IMR-90 (cell line): ENCODE measurements at regions not wholly inside any gene's neighbourhood (a gene's known extent, or its start where the extent isn't known, plus 50 kb on each side); places are given as distances from the start of the nearest gene placed in this dataset.

Experiments used
- ATAC-seq: fragments of 200-7000 bp; cut with Tn5 transposase; 2 replicates; pipeline ENCODE4 v1.9.1; 2020; ENCODE audit warnings: low read depth, mild to moderate bottlenecking, moderate library complexity
- BruUV-seq: library from RNA; stranded (reverse); fragments of 400-500 nt; replicated peaks from 2 replicates; lab custom pipeline; 2021; lab: Mats Ljungman, UMichigan
- CTCF ChIA-PET: fragments of 300-600 bp; formaldehyde crosslinking; extraction: SDS; loops from one replicate; lab custom pipeline; 2021; ENCODE audit warnings: antibody characterized with exemption; lab: Yijun Ruan, JAX
- POLR2A ChIA-PET: fragments of 300-600 bp; sonication (Branson Sonifier 250); formaldehyde crosslinking; loops from one replicate; lab custom pipeline; 2022; ENCODE audit warnings: antibody characterized with exemption; ENCODE audit not compliant: unreplicated experiment; lab: Charles Lee
- DNase-seq: peaks from one replicate; pipeline ENCODE4 v3.0.0; 2013
- H2AFZ ChIP-seq: replicated peaks from 2 replicates; pipeline ENCODE3; 2013; ENCODE audit warnings: low read length, mild to moderate bottlenecking; ENCODE audit not compliant: poor library complexity
- H2AK5ac ChIP-seq: 2 replicates; pipeline ENCODE4 v1.6.1; 2013; ENCODE audit warnings: low read depth, low read length, inconsistent platforms
- H2AK9ac ChIP-seq: replicated peaks from 2 replicates; pipeline ENCODE3; 2013; ENCODE audit warnings: mild to moderate bottlenecking, low read depth, low read length, moderate library complexity; ENCODE audit not compliant: poor library complexity
- H2BK120ac ChIP-seq: 2 replicates; pipeline ENCODE4 v1.6.1; 2013; ENCODE audit warnings: low read depth, low read length, inconsistent platforms
- H2BK15ac ChIP-seq: 3 replicates; pipeline ENCODE4 v1.6.1; 2013; ENCODE audit warnings: low read depth, low read length, inconsistent platforms
- H2BK20ac ChIP-seq: 2 replicates; pipeline ENCODE4 v1.6.1; 2013; ENCODE audit warnings: low read depth, mild to moderate bottlenecking, inconsistent platforms, low read length, moderate library complexity
- H2BK5ac ChIP-seq: 2 replicates; pipeline ENCODE4 v1.6.1; 2013; ENCODE audit warnings: mild to moderate bottlenecking, low read depth, low read length, inconsistent platforms; ENCODE audit not compliant: poor library complexity, severe bottlenecking
- H3K14ac ChIP-seq: replicated peaks from 2 replicates; pipeline ENCODE4 v1.6.1; 2013; ENCODE audit warnings: low read depth, low read length, inconsistent platforms
- H3K18ac ChIP-seq: 2 replicates; pipeline ENCODE4 v1.6.1; 2013; ENCODE audit warnings: low read depth, low read length, control low read depth
- H3K23ac ChIP-seq: 2 replicates; pipeline ENCODE4 v1.6.1; 2013; ENCODE audit warnings: low read depth, low read length, inconsistent platforms
- H3K27ac ChIP-seq: 2 replicates; pipeline ENCODE4 v1.5.1; 2013; ENCODE audit warnings: mild to moderate bottlenecking, control low read depth, low read length; ENCODE audit not compliant: insufficient read depth
- H3K27me3 ChIP-seq: 2 replicates; pipeline ENCODE4 v1.6.1; 2013; ENCODE audit warnings: low read length; ENCODE audit not compliant: control insufficient read depth, insufficient read depth
- H3K36me3 ChIP-seq: 2 replicates; pipeline ENCODE4 v1.6.1; 2013; ENCODE audit warnings: low read length, mixed read lengths; ENCODE audit not compliant: control insufficient read depth, insufficient read depth
- H3K4ac ChIP-seq: 2 replicates; pipeline ENCODE4 v1.6.1; 2013; ENCODE audit warnings: low read depth, low read length, inconsistent platforms
- H3K4me1 ChIP-seq: 2 replicates; pipeline ENCODE4 v1.6.1; 2013; ENCODE audit warnings: low read length, mixed read lengths; ENCODE audit not compliant: control insufficient read depth, insufficient read depth
- H3K4me2 ChIP-seq: 2 replicates; pipeline ENCODE4 v1.6.1; 2013; ENCODE audit warnings: low read depth, mild to moderate bottlenecking, control low read depth, low read length, moderate library complexity
- H3K4me3 ChIP-seq: 2 replicates; pipeline ENCODE4 v1.5.1; 2013; ENCODE audit warnings: low read depth, mild to moderate bottlenecking, control low read depth, low read length, moderate library complexity; ENCODE audit not compliant: insufficient read depth
- H3K56ac ChIP-seq: 2 replicates; pipeline ENCODE4 v1.6.1; 2013; ENCODE audit warnings: low read length, inconsistent platforms; ENCODE audit not compliant: insufficient read depth; ENCODE audit errors: extremely low read depth
- H3K79me1 ChIP-seq, 2 experiments: 2 replicates each; pipeline ENCODE4 v1.6.1; 2013; ENCODE audit warnings: low read length in 2 of 2, inconsistent platforms in 1 of 2, low read depth in 1 of 2
- H3K9ac ChIP-seq: 2 replicates; pipeline ENCODE4 v1.6.1; 2013; ENCODE audit warnings: low read depth, low read length, control low read depth
- H3K9me1 ChIP-seq: 2 replicates; pipeline ENCODE4 v1.6.1; 2013; ENCODE audit warnings: low read length, inconsistent platforms; ENCODE audit not compliant: insufficient read depth
- H3K9me3 ChIP-seq: 2 replicates; pipeline ENCODE4 v1.6.1; 2013; ENCODE audit warnings: low read length; ENCODE audit not compliant: control insufficient read depth, insufficient read depth
- H4K20me1 ChIP-seq: 2 replicates; pipeline ENCODE4 v1.6.1; 2013; ENCODE audit warnings: low read length, inconsistent platforms; ENCODE audit not compliant: insufficient read depth
- H4K5ac ChIP-seq: 2 replicates; pipeline ENCODE4 v1.6.1; 2013; ENCODE audit warnings: mild to moderate bottlenecking, low read depth, low read length, control low read depth
- H4K8ac ChIP-seq, 2 experiments: 2 replicates each; pipeline ENCODE4 v1.6.1; 2013; ENCODE audit warnings: low read depth in 2 of 2, low read length in 2 of 2, control low read depth in 1 of 2, inconsistent platforms in 1 of 2
- H4K91ac ChIP-seq: 2 replicates; pipeline ENCODE4 v1.6.1; 2013; ENCODE audit warnings: low read depth, low read length, inconsistent platforms; ENCODE audit not compliant: insufficient read depth
- BHLHE40 ChIP-seq: fragments of 150-350 bp; IDR thresholded peaks from 2 replicates; pipeline ENCODE4 v1.6.1; 2016; ENCODE audit warnings: mild to moderate bottlenecking, low read depth, low read length
- CEBPB ChIP-seq: IDR thresholded peaks from 2 replicates; pipeline ENCODE4 v1.6.1; 2012; ENCODE audit warnings: low read depth, low read length, improper control_type of control experiment
- CHD1 ChIP-seq: IDR thresholded peaks from 2 replicates; pipeline ENCODE4 v1.6.1; 2012; ENCODE audit warnings: low read depth, low read length, improper control_type of control experiment
- CTCF ChIP-seq: conservative IDR thresholded peaks from 2 replicates; pipeline ENCODE4 v1.5.1; 2012; ENCODE audit warnings: mild to moderate bottlenecking, low read depth, low read length, improper control_type of control experiment
- FOS ChIP-seq: fragments of 150-350 bp; IDR thresholded peaks from 2 replicates; pipeline ENCODE4 v1.6.1; 2016; ENCODE audit warnings: low read depth, low read length
- MAFK ChIP-seq: IDR thresholded peaks from 2 replicates; pipeline ENCODE4 v1.6.1; 2012; ENCODE audit warnings: low read depth, low read length, improper control_type of control experiment
- MAZ ChIP-seq: IDR thresholded peaks from 2 replicates; pipeline ENCODE4 v1.6.1; 2012; ENCODE audit warnings: low read depth, mild to moderate bottlenecking, low read length, improper control_type of control experiment, moderate library complexity, borderline replicate concordance
- MXI1 ChIP-seq: IDR thresholded peaks from 2 replicates; pipeline ENCODE4 v1.6.1; 2012; ENCODE audit warnings: low read depth, mild to moderate bottlenecking, low read length, moderate library complexity, borderline replicate concordance
- NFE2L2 ChIP-seq: fragments of 150-350 bp; IDR thresholded peaks from 2 replicates; pipeline ENCODE4 v1.6.1; 2016; ENCODE audit warnings: low read depth, mild to moderate bottlenecking, low read length
- POLR2A ChIP-seq: IDR thresholded peaks from 2 replicates; pipeline ENCODE4 v1.6.1; 2012; ENCODE audit warnings: mild to moderate bottlenecking, low read depth, low read length
- RAD21 ChIP-seq: IDR thresholded peaks from 2 replicates; pipeline ENCODE4 v1.6.1; 2012; ENCODE audit warnings: low read length, improper control_type of control experiment
- RCOR1 ChIP-seq: IDR thresholded peaks from 2 replicates; pipeline ENCODE4 v1.6.1; 2012; ENCODE audit warnings: mild to moderate bottlenecking, low read length, improper control_type of control experiment; ENCODE audit not compliant: insufficient replicate concordance
- RFX5 ChIP-seq: IDR thresholded peaks from 2 replicates; pipeline ENCODE4 v1.8.0; 2012; ENCODE audit warnings: low read depth, mild to moderate bottlenecking, low read length, moderate library complexity
- SMC3 ChIP-seq: fragments of 150-350 bp; IDR thresholded peaks from 2 replicates; pipeline ENCODE4 v1.6.1; 2016; ENCODE audit warnings: low read depth, mild to moderate bottlenecking, antibody characterized with exemption, low read length, moderate library complexity
- WGBS, 2 experiments: methylation state at CpG; one replicate each; pipeline versions ENCODE4 v1.1.5 to v1.1.7; 2013; ENCODE audit warnings: missing lambda C conversion rate in 2 of 2; ENCODE audit not compliant: insufficient read length in 1 of 2; ENCODE audit errors: extremely low coverage in 2 of 2; 5-methylcytosine and 5-hydroxymethylcytosine counted together
- dilution Hi-C: fragments of 300-500 bp; cut with HindIII; formaldehyde crosslinking; loops from one replicate; pipeline ENCODE4 v1.14.3; 2018; ENCODE audit warnings: low sequenced_read_pairs; ENCODE audit not compliant: unreplicated experiment
- in situ Hi-C: fragments of 300-500 bp; cut with MboI; formaldehyde crosslinking; loops from 3 replicates; pipeline ENCODE4 v1.14.3; 2019; ENCODE audit warnings: low sequenced_read_pairs, inconsistent platforms, mixed read lengths
- intact Hi-C: fragments of 100-400 bp; cut with micrococcal nuclease; formaldehyde crosslinking; loops from 2 replicates; pipeline ENCODE4 v1.10.0; 2022
- TF ChIP-seq, protein P1 (sequence below): fragments of 150-350 bp; IDR thresholded peaks from 2 replicates; pipeline ENCODE4 v1.6.1; 2017; ENCODE audit warnings: mild to moderate bottlenecking, antibody characterized with exemption, low read length, low read depth
- TF ChIP-seq, protein P2 (sequence below): fragments of 150-350 bp; IDR thresholded peaks from 2 replicates; pipeline ENCODE4 v1.6.1; 2016; ENCODE audit warnings: low read depth, mild to moderate bottlenecking, low read length, moderate library complexity, borderline replicate concordance

DNA sequence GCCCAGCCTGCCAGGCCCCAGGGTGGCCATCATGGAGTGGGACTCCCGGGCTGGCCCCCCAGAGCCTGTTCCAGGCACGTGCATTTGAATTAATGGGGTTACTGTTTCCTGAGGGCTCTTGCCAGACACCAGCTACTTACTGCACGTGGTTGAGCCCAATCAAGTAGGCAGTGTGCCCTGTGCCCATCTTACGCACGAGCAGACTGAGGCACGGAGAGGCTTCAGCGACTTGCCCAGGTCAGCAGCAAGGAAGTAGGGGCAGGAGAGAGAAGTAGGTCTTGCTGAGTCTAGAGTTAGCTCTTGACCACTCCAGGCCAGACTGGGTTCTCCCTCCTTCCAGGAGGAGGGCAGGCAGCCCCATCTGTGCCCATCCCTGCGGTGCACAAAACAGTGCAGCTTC, 67.7 kb downstream of the DIO3 start:
- Histone ChIP-seq H3K36me3 (no peaks in the 10 kb centered on the region), H3K9ac (no peak overlapping the region), H2BK120ac (no peak overlapping the region), H3K18ac (no peak overlapping the region), H3K27me3 (peaks cover 15% of the 10 kb centered on the region), H3K9me1 (no peaks in the 10 kb centered on the region), H4K5ac (no peak overlapping the region), H3K4me2 (no peak overlapping the region), H4K8ac (no peak overlapping the region), H4K20me1 (no peaks in the 10 kb centered on the region), H3K27ac (no peak overlapping the region), H3K14ac (no peak overlapping the region), H3K4me1 (no peaks in the 10 kb centered on the region), H2BK15ac (no peak overlapping the region), H4K91ac (no peak overlapping the region), H3K79me1 (no peaks in the 10 kb centered on the region), H2BK20ac (no peak overlapping the region), H2AFZ (peak overlapping the region; percentile 93), H3K23ac (no peak overlapping the region), H2AK5ac (no peak overlapping the region), H3K56ac (no peak overlapping the region), H3K4me3 (no peak overlapping the region), H3K4ac (no peak overlapping the region), H2AK9ac (no peak overlapping the region), H3K9me3 (no peaks in the 10 kb centered on the region), H2BK5ac (no peak overlapping the region)
- DNase-seq (no peak), ATAC-seq (no peak)
- no peak for TF ChIP-seq CTCF
- TF ChIP-seq CEBPB = no peak
- no peak for TF ChIP-seq RCOR1
- no peak for TF ChIP-seq MAFK
- no peak for TF ChIP-seq RFX5
- TF ChIP-seq, protein P1, sequence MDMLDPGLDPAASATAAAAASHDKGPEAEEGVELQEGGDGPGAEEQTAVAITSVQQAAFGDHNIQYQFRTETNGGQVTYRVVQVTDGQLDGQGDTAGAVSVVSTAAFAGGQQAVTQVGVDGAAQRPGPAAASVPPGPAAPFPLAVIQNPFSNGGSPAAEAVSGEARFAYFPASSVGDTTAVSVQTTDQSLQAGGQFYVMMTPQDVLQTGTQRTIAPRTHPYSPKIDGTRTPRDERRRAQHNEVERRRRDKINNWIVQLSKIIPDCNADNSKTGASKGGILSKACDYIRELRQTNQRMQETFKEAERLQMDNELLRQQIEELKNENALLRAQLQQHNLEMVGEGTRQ = no peak
- TF ChIP-seq, protein P2, sequence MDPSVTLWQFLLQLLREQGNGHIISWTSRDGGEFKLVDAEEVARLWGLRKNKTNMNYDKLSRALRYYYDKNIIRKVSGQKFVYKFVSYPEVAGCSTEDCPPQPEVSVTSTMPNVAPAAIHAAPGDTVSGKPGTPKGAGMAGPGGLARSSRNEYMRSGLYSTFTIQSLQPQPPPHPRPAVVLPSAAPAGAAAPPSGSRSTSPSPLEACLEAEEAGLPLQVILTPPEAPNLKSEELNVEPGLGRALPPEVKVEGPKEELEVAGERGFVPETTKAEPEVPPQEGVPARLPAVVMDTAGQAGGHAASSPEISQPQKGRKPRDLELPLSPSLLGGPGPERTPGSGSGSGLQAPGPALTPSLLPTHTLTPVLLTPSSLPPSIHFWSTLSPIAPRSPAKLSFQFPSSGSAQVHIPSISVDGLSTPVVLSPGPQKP = no peak
- no peak for TF ChIP-seq SMC3
- TF ChIP-seq RAD21 = no peak
- no peak for TF ChIP-seq CHD1
- TF ChIP-seq FOS = no peak
- TF ChIP-seq BHLHE40 = no peak
- no peak for TF ChIP-seq NFE2L2
- TF ChIP-seq MXI1 = no peak
- TF ChIP-seq MAZ = no peak
- TF ChIP-seq POLR2A = no peak
- 77% methylated on average over 5 of the region's 8 CpGs; no CpG with 5 or more reads in 1 of the 2 experiments for WGBS, 2 experiments
- dilution Hi-C loops (no loop called here), intact Hi-C loops (loop anchor here (1.0 to 5.0 kb wide), 3 partner anchors 392 to 1212 kb away; no protein-coding TSS in a partner anchor), in situ Hi-C loops (loop anchor here (10.0 kb wide), 1 partner anchor 1244 kb away; no protein-coding TSS in a partner anchor)
- no TSS peak for BruUV-seq
- POLR2A ChIA-PET = no interaction called here
- CTCF ChIA-PET = interaction anchor here (0.6 to 1.0 kb wide), 3 partner anchors 10 to 1027 kb away, joined by 3 to 4 read pairs (median 3); no protein-coding TSS in a partner anchor
